SK-N-SH (cell line): ENCODE measurements at regions not wholly inside any gene's neighbourhood (a gene's known extent, or its start where the extent isn't known, plus 50 kb on each side); places are given as distances from the start of the nearest gene placed in this dataset.

Experiments
- CTCF ChIA-PET: fragments of 300-600, 350-600 bp; formaldehyde crosslinking; extraction: SDS; loops from one replicate; lab custom pipeline; 2021; lab: Yijun Ruan, JAX
- POLR2A ChIA-PET: fragments of 350-600 bp; sonication (Branson Sonifier 250); formaldehyde crosslinking; extraction: SDS; loops from one replicate; lab custom pipeline; 2020; ENCODE audit warnings: antibody characterized with exemption, inconsistent platforms; lab: Yijun Ruan, JAX
- DNase-seq: peaks from one replicate; pipeline ENCODE4 v3.0.0; 2012
- H2AFZ ChIP-seq: fragments of 200-600 bp; sonication (generic); 2 replicates; pipeline ENCODE4 v1.8.1; 2016; ENCODE audit warnings: antibody characterized with exemption, mild to moderate bottlenecking, low read depth
- H3F3A ChIP-seq: fragments of 200-600 bp; sonication (generic); replicated peaks from 2 replicates; pipeline ENCODE3; 2016; ENCODE audit warnings: antibody characterized with exemption, mild to moderate bottlenecking; ENCODE audit not compliant: insufficient read depth
- H3K27ac ChIP-seq, 2 experiments: fragments of 200-500 bp in 1 of 2; fragments of 200-600 bp in 1 of 2; sonication (Bioruptor generic) in 1 of 2; sonication (generic), shearing (Covaris generic) in 1 of 2; 2 replicates each; pipeline versions ENCODE4 v1.5.1 to v1.6.1; 2014 to 2016; ENCODE audit warnings: low read depth in 2 of 2, inconsistent platforms in 1 of 2, low read length in 1 of 2, mild to moderate bottlenecking in 1 of 2, mixed read lengths in 1 of 2
- H3K27me3 ChIP-seq: fragments of 200-600 bp; sonication (generic), shearing (Covaris generic); 2 replicates; pipeline ENCODE4 v1.6.1; 2016; ENCODE audit warnings: mixed run types; ENCODE audit not compliant: insufficient read depth
- H3K36me3 ChIP-seq, 2 experiments: fragments of 200-500 bp in 1 of 2; fragments of 200-600 bp in 1 of 2; sonication (Bioruptor generic) in 1 of 2; sonication (generic) in 1 of 2; replicated peaks in 1 of 2; 2 replicates each; pipeline versions ENCODE3 to v1.5.1; 2014 to 2016; ENCODE audit warnings: low read length in 1 of 2, mild to moderate bottlenecking in 1 of 2; ENCODE audit not compliant: insufficient read depth in 2 of 2, control insufficient read depth in 1 of 2
- H3K4me1 ChIP-seq, 2 experiments: fragments of 200-500 bp in 1 of 2; fragments of 200-600 bp in 1 of 2; sonication (Bioruptor generic) in 1 of 2; sonication (generic), shearing (Covaris generic) in 1 of 2; 2 replicates each; pipeline versions ENCODE4 v1.5.1 to v1.6.1; 2014 to 2016; ENCODE audit warnings: low read depth in 1 of 2, low read length in 1 of 2, mixed run types in 1 of 2; ENCODE audit not compliant: insufficient read depth in 2 of 2, control insufficient read depth in 1 of 2
- H3K4me2 ChIP-seq: fragments of 200-600 bp; sonication (generic), shearing (Covaris generic); 2 replicates; pipeline ENCODE4 v1.6.1; 2017; ENCODE audit warnings: mixed run types
- H3K4me3 ChIP-seq, 2 experiments: fragments of 200-500 bp in 1 of 2; fragments of 200-600 bp in 1 of 2; sonication (Bioruptor generic) in 1 of 2; sonication (generic), shearing (Covaris generic) in 1 of 2; 2 replicates each; pipeline versions ENCODE4 v1.5.1 to v1.8.1; 2014 to 2016; ENCODE audit warnings: low read depth in 2 of 2, inconsistent platforms in 1 of 2, low read length in 1 of 2, mild to moderate bottlenecking in 1 of 2, mixed read lengths in 1 of 2, moderate library complexity in 1 of 2
- H3K79me2 ChIP-seq: fragments of 200-600 bp; sonication (generic); 2 replicates; pipeline ENCODE4 v1.8.1; 2017; ENCODE audit warnings: mild to moderate bottlenecking; ENCODE audit not compliant: insufficient read depth
- H3K9ac ChIP-seq: fragments of 200-600 bp; sonication (generic); 2 replicates; pipeline ENCODE4 v1.6.1; 2017; ENCODE audit warnings: mixed run types
- H3K9me2 ChIP-seq: fragments of 200-600 bp; sonication (generic); 2 replicates; pipeline ENCODE4 v1.6.1; 2017; ENCODE audit warnings: mixed run types
- H3K9me3 ChIP-seq: fragments of 200-600 bp; sonication (generic); 2 replicates; pipeline ENCODE4 v1.6.1; 2017; ENCODE audit warnings: mixed run types, mild to moderate bottlenecking, moderate library complexity
- H4K20me1 ChIP-seq: fragments of 200-600 bp; sonication (generic); 2 replicates; pipeline ENCODE4 v1.6.1; 2017; ENCODE audit warnings: mild to moderate bottlenecking, mixed run types; ENCODE audit not compliant: insufficient read depth
- CHD2 ChIP-seq: fragments of 150-350 bp; IDR thresholded peaks from 2 replicates; pipeline ENCODE4 v1.6.1; 2018; ENCODE audit warnings: low read length; ENCODE audit not compliant: partially characterized antibody
- CTCF ChIP-seq: fragments of 200-600 bp; sonication (generic); IDR thresholded peaks from 2 replicates; pipeline ENCODE4 v1.6.1; 2017; ENCODE audit warnings: antibody characterized with exemption, mild to moderate bottlenecking, moderate library complexity
- FOSL2 ChIP-seq: IDR thresholded peaks from 2 replicates; pipeline ENCODE4 v1.4.0; 2012; ENCODE audit warnings: low read depth, mild to moderate bottlenecking, moderate library complexity, borderline replicate concordance
- MXI1 ChIP-seq: IDR thresholded peaks from 2 replicates; pipeline ENCODE4 v1.6.1; 2012; ENCODE audit warnings: mild to moderate bottlenecking, low read depth, low read length, improper control_type of control experiment
- POLR2AphosphoS5 ChIP-seq: IDR thresholded peaks from 2 replicates; pipeline ENCODE4 v1.6.1; 2012; ENCODE audit warnings: low read depth, low read length
- RAD21 ChIP-seq: IDR thresholded peaks from 2 replicates; pipeline ENCODE4 v1.6.1; 2012; ENCODE audit warnings: mild to moderate bottlenecking, low read length
- RCOR1 ChIP-seq: fragments of 150-350 bp; IDR thresholded peaks from 2 replicates; pipeline ENCODE4 v1.6.1; 2017; ENCODE audit warnings: antibody characterized with exemption, low read length
- RFX5 ChIP-seq: IDR thresholded peaks from 2 replicates; pipeline ENCODE4 v1.6.1; 2012; ENCODE audit warnings: mild to moderate bottlenecking, improper control_type of control experiment, low read length
- RXRA ChIP-seq: IDR thresholded peaks from 2 replicates; pipeline ENCODE4 v1.4.0; 2012; ENCODE audit warnings: low read depth, mild to moderate bottlenecking, borderline replicate concordance
- SMC3 ChIP-seq: IDR thresholded peaks from 2 replicates; pipeline ENCODE4 v1.6.1; 2012; ENCODE audit warnings: low read depth, low read length, improper control_type of control experiment
- TAF1 ChIP-seq: IDR thresholded peaks from 2 replicates; pipeline ENCODE4 v1.6.1; 2012; ENCODE audit warnings: low read depth, mild to moderate bottlenecking, low read length, moderate library complexity, borderline replicate concordance
- USF2 ChIP-seq: fragments of 150-350 bp; IDR thresholded peaks from 2 replicates; pipeline ENCODE4 v1.6.1; 2017; ENCODE audit warnings: antibody characterized with exemption, low read length, low read depth, borderline replicate concordance
- WGBS: methylation state at CpG from one replicate; pipeline ENCODE4 v1.1.6; 2017; ENCODE audit warnings: low lambda C conversion rate; 5-methylcytosine and 5-hydroxymethylcytosine counted together
- TF ChIP-seq, protein P1 (sequence below): IDR thresholded peaks from 2 replicates; pipeline ENCODE4 v1.4.0; 2012; ENCODE audit warnings: low read depth, borderline replicate concordance

DNA sequence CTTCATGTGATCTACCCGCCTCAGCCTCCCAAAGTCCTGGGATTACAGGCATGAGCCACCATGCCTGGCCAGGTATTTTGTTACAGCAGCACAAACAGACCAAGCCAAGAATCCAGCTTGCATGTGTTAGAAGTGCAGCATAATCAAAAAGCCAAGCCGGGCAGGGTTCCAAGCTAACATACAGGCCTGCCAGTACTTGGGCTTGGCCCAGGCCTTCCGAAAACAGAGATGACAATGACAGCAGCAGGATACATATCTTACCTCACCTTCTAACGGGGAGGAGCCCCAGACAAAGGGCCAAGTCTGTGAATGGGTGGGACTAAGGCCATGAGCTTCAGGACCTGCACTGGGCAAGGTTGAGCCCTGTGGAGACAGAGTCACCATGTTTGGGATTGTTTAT lies 91.4 kb upstream of the ZNF462 start:
- Histone ChIP-seq H3K79me2 (no peaks in the 10 kb centered on the region), H3K9ac (no peak overlapping the region), H3K9me3 (no peaks in the 10 kb centered on the region), H3K27me3 (no peaks in the 10 kb centered on the region), H3K27ac (no peak overlapping the region), H4K20me1 (no peaks in the 10 kb centered on the region), H3K36me3 (no peaks in the 10 kb centered on the region), H3K4me3 (no peak overlapping the region), H2AFZ (no peak overlapping the region), H3K4me2 (no peak overlapping the region), H3K9me2 (no peaks in the 10 kb centered on the region), H3F3A (no peaks in the 10 kb centered on the region), H3K4me1 (no peaks in the 10 kb centered on the region)
- TF ChIP-seq USF2 (no peak), SMC3 (no peak), MXI1 (no peak), POLR2AphosphoS5 (no peak), RAD21 (no peak), RXRA (no peak), TAF1 (no peak), RCOR1 (no peak), RFX5 (no peak), CTCF (no peak), FOSL2 (no peak), CHD2 (no peak)
- TF ChIP-seq, protein P1, sequence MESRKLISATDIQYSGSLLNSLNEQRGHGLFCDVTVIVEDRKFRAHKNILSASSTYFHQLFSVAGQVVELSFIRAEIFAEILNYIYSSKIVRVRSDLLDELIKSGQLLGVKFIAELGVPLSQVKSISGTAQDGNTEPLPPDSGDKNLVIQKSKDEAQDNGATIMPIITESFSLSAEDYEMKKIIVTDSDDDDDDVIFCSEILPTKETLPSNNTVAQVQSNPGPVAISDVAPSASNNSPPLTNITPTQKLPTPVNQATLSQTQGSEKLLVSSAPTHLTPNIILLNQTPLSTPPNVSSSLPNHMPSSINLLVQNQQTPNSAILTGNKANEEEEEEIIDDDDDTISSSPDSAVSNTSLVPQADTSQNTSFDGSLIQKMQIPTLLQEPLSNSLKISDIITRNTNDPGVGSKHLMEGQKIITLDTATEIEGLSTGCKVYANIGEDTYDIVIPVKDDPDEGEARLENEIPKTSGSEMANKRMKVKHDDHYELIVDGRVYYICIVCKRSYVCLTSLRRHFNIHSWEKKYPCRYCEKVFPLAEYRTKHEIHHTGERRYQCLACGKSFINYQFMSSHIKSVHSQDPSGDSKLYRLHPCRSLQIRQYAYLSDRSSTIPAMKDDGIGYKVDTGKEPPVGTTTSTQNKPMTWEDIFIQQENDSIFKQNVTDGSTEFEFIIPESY, result no peak
- DNase-seq, result no peak
- ChIA-PET CTCF (no interaction called here), POLR2A (no interaction called here)
- 60% methylated on average over 4 of the region's 4 CpGs for WGBS
